K562 (cell line): ENCODE measurements at regions not wholly inside any gene's neighbourhood (a gene's known extent, or its start where the extent isn't known, plus 50 kb on each side); places are given as distances from the start of the nearest gene placed in this dataset.

Experiments
- ATAC-seq: fragments of 200-7000 bp; cut with Tn5 transposase; 3 replicates; pipeline ENCODE4 v1.9.1; 2020; ENCODE audit warnings: moderate library complexity
- BruUV-seq: library from RNA; stranded (reverse); fragments of 400-500 nt; replicated peaks from 2 replicates; lab custom pipeline; 2021; lab: Mats Ljungman, UMichigan
- CTCF ChIA-PET: fragments of 300-600 bp; formaldehyde crosslinking; extraction: SDS; loops from one replicate; lab custom pipeline; 2021; ENCODE audit warnings: low intra/inter-chr PET ratio; lab: Yijun Ruan, JAX
- POLR2A ChIA-PET: fragments of 300-600, 350-650 bp; sonication (Branson Sonifier 250); formaldehyde crosslinking; extraction: SDS; loops from one replicate; lab custom pipeline; 2021; ENCODE audit warnings: antibody characterized with exemption, inconsistent platforms; lab: Yijun Ruan, JAX
- DNase-seq, 4 experiments: peaks; one replicate each; pipeline versions ENCODE4 v3.0.0 to v3.0.0-alpha.2; 2011 to 2018; ENCODE audit warnings: low spot score in 3 of 4, mixed read lengths in 3 of 4; ENCODE audit errors: extremely low read depth in 1 of 4
- FAIRE-seq: peaks from 2 replicates; lab custom pipeline; 2011; peaks lifted over from hg19 to GRCh38; lab: Jason Lieb, UNC
- H2AFZ ChIP-seq: 2 replicates; pipeline ENCODE4 v1.6.0; 2011; ENCODE audit warnings: low read depth, low read length, control low read depth, inconsistent platforms
- H3K27ac ChIP-seq: fragments of 200-600 bp; 3 replicates; pipeline ENCODE4 v1.8.0; 2011; ENCODE audit warnings: low read depth, mild to moderate bottlenecking, control low read depth, inconsistent platforms, low read length, moderate library complexity, mixed read lengths; ENCODE audit errors: extremely low read depth
- H3K27me3 ChIP-seq, 2 experiments: fragments of 300-600 bp in 1 of 2; 2 replicates in 1 of 2; 3 replicates in 1 of 2; pipeline versions ENCODE4 v1.6.0 to v1.8.0; 2011; ENCODE audit warnings: inconsistent platforms in 2 of 2, low read length in 2 of 2, mild to moderate bottlenecking in 1 of 2, mixed read lengths in 1 of 2, moderate library complexity in 1 of 2; ENCODE audit not compliant: control insufficient read depth in 2 of 2, insufficient read depth in 2 of 2
- H3K36me3 ChIP-seq: fragments of 300-600 bp; 3 replicates; pipeline ENCODE4 v1.8.0; 2011; ENCODE audit warnings: mild to moderate bottlenecking, low read length, inconsistent platforms; ENCODE audit not compliant: control insufficient read depth, insufficient read depth
- H3K4me1 ChIP-seq, 2 experiments: fragments of 200-600 bp in 1 of 2; replicated peaks in 1 of 2; 2 replicates in 1 of 2; 3 replicates in 1 of 2; pipeline versions ENCODE4 v1.5.1 to v1.8.0; 2011; ENCODE audit warnings: inconsistent platforms in 2 of 2, low read length in 2 of 2, mild to moderate bottlenecking in 1 of 2, mixed read lengths in 1 of 2, moderate library complexity in 1 of 2; ENCODE audit not compliant: control insufficient read depth in 2 of 2, insufficient read depth in 2 of 2
- H3K4me2 ChIP-seq: 2 replicates; pipeline ENCODE4 v1.6.1; 2011; ENCODE audit warnings: low read length, control low read depth, inconsistent platforms, mixed read lengths; ENCODE audit not compliant: insufficient read depth
- H3K4me3 ChIP-seq: fragments of 200-600 bp; sonication (generic), shearing (Covaris generic); 2 replicates; pipeline ENCODE4 v1.5.1; 2016; ENCODE audit warnings: control low read depth, inconsistent platforms
- H3K79me2 ChIP-seq: fragments of 200-600 bp; 3 replicates; pipeline ENCODE4 v1.8.0; 2011; ENCODE audit warnings: low read length, inconsistent platforms; ENCODE audit not compliant: control insufficient read depth, insufficient read depth
- H3K9ac ChIP-seq, 2 experiments: 2 replicates each; pipeline versions ENCODE4 v1.6.0 to v1.6.1; 2011; ENCODE audit warnings: low read depth in 2 of 2, low read length in 2 of 2, control low read depth in 1 of 2, inconsistent platforms in 1 of 2, mild to moderate bottlenecking in 1 of 2, mixed read lengths in 1 of 2; ENCODE audit not compliant: insufficient read depth in 1 of 2
- H3K9me1 ChIP-seq: one replicate; pipeline ENCODE4 v1.6.0; 2011; ENCODE audit warnings: inconsistent platforms, mild to moderate bottlenecking, low read length, moderate library complexity; ENCODE audit not compliant: control insufficient read depth, insufficient read depth
- H3K9me3 ChIP-seq: replicated peaks from 2 replicates; pipeline ENCODE4 v1.5.1; 2011; ENCODE audit warnings: low read depth, low read length, inconsistent platforms; ENCODE audit not compliant: control insufficient read depth, insufficient read depth
- H4K20me1 ChIP-seq: replicated peaks from 2 replicates; pipeline ENCODE4 v1.6.1; 2011; ENCODE audit warnings: low read length, inconsistent platforms, mixed read lengths; ENCODE audit not compliant: control insufficient read depth, insufficient read depth
- KLF6 ChIP-seq: fragments of 250-450 bp; sonication (Bioruptor Pico); IDR thresholded peaks from 2 replicates; pipeline ENCODE4 v1.4.0; 2020; ENCODE audit warnings: mild to moderate bottlenecking, moderate library complexity, borderline replicate concordance
- MECOM ChIP-seq: fragments of 250-450 bp; sonication (Bioruptor Pico); IDR thresholded peaks from 2 replicates; pipeline ENCODE4 v1.8.0; 2022; ENCODE audit warnings: inconsistent platforms
- NCOR1 ChIP-seq: fragments of 450-650 bp; IDR thresholded peaks from 2 replicates; pipeline ENCODE4 v1.6.1; 2016; ENCODE audit warnings: mild to moderate bottlenecking, moderate library complexity
- PCBP2 ChIP-seq: fragments of 200-400 bp; formaldehyde crosslinking; IDR thresholded peaks from 2 replicates; pipeline ENCODE4 v1.6.1; 2018; ENCODE audit warnings: low read length, low read depth, mild to moderate bottlenecking, moderate library complexity; ENCODE audit not compliant: poor library complexity, severe bottlenecking
- PHF8 ChIP-seq: fragments of 200-600 bp; sonication (generic); IDR thresholded peaks from 2 replicates; pipeline ENCODE4 v1.6.1; 2012; ENCODE audit warnings: mixed run types, mild to moderate bottlenecking, inconsistent platforms, low read length, moderate library complexity, borderline replicate concordance
- PKNOX1 ChIP-seq: fragments of 450-650 bp; IDR thresholded peaks from 2 replicates; pipeline ENCODE4 v1.6.1; 2016
- RBM22 ChIP-seq: fragments of 200-400 bp; formaldehyde crosslinking; IDR thresholded peaks from 2 replicates; pipeline ENCODE4 v1.6.1; 2018; ENCODE audit warnings: low read length, low read depth; ENCODE audit not compliant: poor library complexity, severe bottlenecking
- RHOXF2B ChIP-seq: fragments of 250-450 bp; sonication (Bioruptor Pico); conservative IDR thresholded peaks from 2 replicates; pipeline ENCODE4 v1.5.1; 2021
- U2AF1 ChIP-seq: fragments of 200-400 bp; formaldehyde crosslinking; optimal IDR thresholded peaks from 2 replicates; pipeline ENCODE3; 2017; ENCODE audit warnings: mild to moderate bottlenecking, low read depth, low read length, moderate library complexity
- ZC3H4 ChIP-seq: sonication (generic); formaldehyde crosslinking; IDR thresholded peaks from 2 replicates; pipeline ENCODE4 v1.9.0; 2021; ENCODE audit warnings: missing genetic modification reagents, borderline replicate concordance
- ZNF354B ChIP-seq: fragments of 250-450 bp; sonication (Bioruptor Pico); IDR thresholded peaks from 2 replicates; pipeline ENCODE4 v1.4.0; 2020
- ZNF436 ChIP-seq: fragments of 250-450, 450-650 bp; sonication (Bioruptor Pico); formaldehyde crosslinking; IDR thresholded peaks from 2 replicates; pipeline ENCODE4 v1.7.0; 2020; ENCODE audit warnings: mild to moderate bottlenecking
- ZNF449 ChIP-seq: fragments of 250-450 bp; sonication (Bioruptor Pico); IDR thresholded peaks from 2 replicates; pipeline ENCODE4 v1.8.0; 2022; ENCODE audit warnings: moderate library complexity, mild to moderate bottlenecking, inconsistent platforms
- ZNF668 ChIP-seq: fragments of 250-450 bp; sonication (Bioruptor Pico); IDR thresholded peaks from 2 replicates; pipeline ENCODE4 v1.8.0; 2022; ENCODE audit warnings: mild to moderate bottlenecking, inconsistent platforms
- ZSCAN29 ChIP-seq: fragments of 450-650 bp; IDR thresholded peaks from 2 replicates; pipeline ENCODE4 v1.6.1; 2017
- WGBS: fragments of 100-300 bp; shearing (Covaris generic); methylation state at CpG from one replicate; pipeline ENCODE4 v1.1.6; 2016; ENCODE audit warnings: low coverage, mixed read lengths; ENCODE audit not compliant: insufficient coverage; ENCODE audit errors: missing lambda C conversion rate; 5-methylcytosine and 5-hydroxymethylcytosine counted together
- in situ Hi-C: fragments of 300-500 bp; cut with MboI; formaldehyde crosslinking; loops from 4 replicates; pipeline ENCODE4 v1.15.0; 2018; ENCODE audit warnings: inconsistent platforms, mixed read lengths
- intact Hi-C: fragments of 100-400 bp; cut with micrococcal nuclease; formaldehyde crosslinking; loops from 2 replicates; pipeline ENCODE4 v1.14.2; 2022

- no peaks in the 10 kb centered on the region for H3K36me3 ChIP-seq
- H2AFZ ChIP-seq: no peak overlapping the region
- no peak overlapping the region for H3K27ac ChIP-seq
- no peak for TF ChIP-seq PHF8
- no peak for TF ChIP-seq ZNF449 (CRISPR knock-in tag)
- in situ Hi-C loops: no loop called here
- H3K9me1 ChIP-seq: no peaks in the 10 kb centered on the region
- ChIA-PET CTCF (no interaction called here), POLR2A (no interaction called here)
- H3K9ac ChIP-seq: no peak overlapping the region
- no peak overlapping the region for H3K4me3 ChIP-seq
- no peaks in the 10 kb centered on the region for H3K27me3 ChIP-seq
- H3K9me3 ChIP-seq: no peaks in the 10 kb centered on the region
- no peaks in the 10 kb centered on the region for H3K4me1 ChIP-seq
- FAIRE-seq: no peak
- 0% methylated on average over 1 of the region's 1 CpG for WGBS
- H4K20me1 ChIP-seq: no peaks in the 10 kb centered on the region
- H3K4me2 ChIP-seq: no peak overlapping the region
- BruUV-seq: no TSS peak
- intact Hi-C loops: no loop called here
- no peak for DNase-seq
- no peaks in the 10 kb centered on the region for H3K79me2 ChIP-seq
- ATAC-seq: no peak
Observed at GRCh38 chr15:48060396-48060795, 60.4 kb upstream of the SLC24A5 start.

GRCh38 chr15:48061605-48062004, 59.2 kb upstream of the SLC24A5 start:
- BruUV-seq: no TSS peak
- Histone ChIP-seq H3K27ac (no peak overlapping the region), H3K27me3 (no peaks in the 10 kb centered on the region), H3K36me3 (no peaks in the 10 kb centered on the region), H3K79me2 (no peaks in the 10 kb centered on the region)
- TF ChIP-seq NCOR1: no peak
- TF ChIP-seq PCBP2: no peak
- no peak for TF ChIP-seq RBM22
- TF ChIP-seq KLF6: no peak
- no peak for TF ChIP-seq MECOM
- no peak for TF ChIP-seq ZC3H4 (CRISPR knock-in tag)
- TF ChIP-seq U2AF1: no peak
- TF ChIP-seq ZNF354B (CRISPR knock-in tag): no peak
- no peak for TF ChIP-seq RHOXF2B
- TF ChIP-seq PKNOX1: no peak
- no peak for TF ChIP-seq ZNF436 (CRISPR knock-in tag)
- TF ChIP-seq ZNF668 (CRISPR knock-in tag): no peak
- no peak for TF ChIP-seq ZSCAN29
- TF ChIP-seq, all 486 proteins: peak for 0
- ChIA-PET CTCF (no interaction called here), POLR2A (no interaction called here)
- Histone ChIP-seq H2AFZ (no peak overlapping the region), H3K4me3 (no peak overlapping the region), H3K9me3 (no peaks in the 10 kb centered on the region), H3K9me1 (no peaks in the 10 kb centered on the region), H3K9ac (no peak overlapping the region), H4K20me1 (no peaks in the 10 kb centered on the region), H3K4me2 (no peak overlapping the region), H3K4me1 (no peaks in the 10 kb centered on the region)
- ATAC-seq: no peak
- WGBS: 2% methylated on average over 6 of the region's 6 CpGs
- no peak for FAIRE-seq
- in situ Hi-C loops (no loop called here), intact Hi-C loops (no loop called here)
- DNase-seq: no peak
